GM21717 (cell line): ENCODE measurements at regions not wholly inside any gene's neighbourhood (a gene's known extent, or its start where the extent isn't known, plus 50 kb on each side); places are given as distances from the start of the nearest gene placed in this dataset.
"Not testable (repeated sequence)": the region's sequence is repeated elsewhere in the genome, so short reads cannot be mapped to it uniquely, and the experiment has no call there.

Experiments used
- ATAC-seq: cut with Tn5 transposase; IDR thresholded peaks from one replicate; pipeline ENCODE4 v1.9.1; 2021; ENCODE audit warnings: mild to moderate bottlenecking, moderate library complexity; ENCODE audit not compliant: unreplicated experiment

GRCh38 chr19:28609091-28609755, 603.7 kb downstream of the UQCRFS1 start:
- ATAC-seq, result no peak

DNA sequence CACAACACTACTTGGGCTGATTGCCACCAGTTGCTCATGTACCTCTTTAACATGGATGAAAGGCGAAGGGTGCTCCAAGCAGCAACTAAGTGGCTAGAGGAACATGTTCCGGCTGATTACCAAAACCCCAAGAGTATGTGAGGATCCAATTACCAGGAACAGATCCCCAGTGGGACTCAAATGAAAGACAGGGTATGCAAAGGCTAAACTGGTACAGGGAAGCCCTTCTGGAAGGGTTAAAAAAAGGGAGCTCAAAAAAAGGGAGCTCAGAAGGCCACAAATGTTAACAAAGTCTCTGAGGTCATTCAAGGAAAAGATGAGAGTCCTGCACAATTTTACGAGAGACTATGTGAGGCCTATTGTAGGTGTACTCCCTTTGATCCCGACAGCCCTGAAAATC, 604.7 kb downstream of the UQCRFS1 start:
- ATAC-seq, result no peak

GRCh38 chr19:28607066-28607583, 605.8 kb downstream of the UQCRFS1 start:
- no peak for ATAC-seq

- no peak for ATAC-seq
These were observed 606.5 kb downstream of the UQCRFS1 start for GRCh38 chr19:28606269-28607032.

- no peak for ATAC-seq
These were observed 607.3 kb downstream of the UQCRFS1 start for GRCh38 chr19:28605501-28606268.

DNA sequence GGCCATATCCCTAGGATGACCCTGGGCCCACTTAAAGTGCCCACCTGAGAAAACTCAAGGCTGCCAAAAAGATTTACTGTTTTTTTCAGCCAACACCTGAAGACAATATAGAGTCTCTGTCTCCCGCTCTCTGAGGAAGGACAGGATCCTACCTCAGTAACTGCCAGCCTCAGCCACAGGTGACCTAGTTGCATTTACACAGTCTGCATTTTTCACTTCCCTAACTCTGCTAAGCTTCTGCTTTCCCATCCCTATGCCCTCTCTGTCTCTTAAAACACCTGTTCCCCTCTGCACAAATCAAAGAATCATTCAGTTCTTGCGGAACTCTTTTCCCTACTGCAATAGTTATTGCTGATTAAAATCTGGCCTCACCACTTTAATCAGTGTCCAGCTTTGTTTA, 609.5 kb downstream of the UQCRFS1 start:
- ATAC-seq, result no peak

DNA sequence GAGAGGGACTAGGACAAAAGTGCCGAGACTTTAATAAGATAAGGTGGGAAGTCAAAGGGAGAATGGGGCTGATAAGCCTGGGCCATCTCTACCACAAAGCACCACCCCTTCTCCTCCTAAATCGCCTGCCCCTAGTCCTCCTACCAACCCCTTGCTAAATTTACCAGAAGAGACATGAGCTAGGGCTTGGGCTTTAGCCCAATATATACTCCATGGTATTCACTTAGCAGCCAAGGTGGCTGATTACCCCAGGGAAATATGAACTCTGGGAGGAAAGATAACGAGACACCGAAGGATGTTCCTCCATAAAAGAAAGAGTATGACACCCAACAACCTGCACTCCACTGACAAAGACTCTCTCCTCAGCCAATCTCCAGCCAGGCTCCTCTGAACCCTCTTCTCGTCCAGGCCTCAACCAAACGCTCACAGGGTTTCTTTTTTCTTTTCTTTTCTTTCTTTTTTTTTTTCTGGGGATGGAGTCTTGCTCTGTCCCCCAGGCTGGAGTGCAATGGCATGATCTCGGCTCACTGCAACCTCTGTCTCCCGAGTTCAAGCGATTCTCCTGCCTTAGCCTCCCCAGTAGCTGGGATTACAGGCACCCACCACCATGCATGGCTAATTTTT, 610.2 kb downstream of the UQCRFS1 start:
- ATAC-seq, result no peak

DNA sequence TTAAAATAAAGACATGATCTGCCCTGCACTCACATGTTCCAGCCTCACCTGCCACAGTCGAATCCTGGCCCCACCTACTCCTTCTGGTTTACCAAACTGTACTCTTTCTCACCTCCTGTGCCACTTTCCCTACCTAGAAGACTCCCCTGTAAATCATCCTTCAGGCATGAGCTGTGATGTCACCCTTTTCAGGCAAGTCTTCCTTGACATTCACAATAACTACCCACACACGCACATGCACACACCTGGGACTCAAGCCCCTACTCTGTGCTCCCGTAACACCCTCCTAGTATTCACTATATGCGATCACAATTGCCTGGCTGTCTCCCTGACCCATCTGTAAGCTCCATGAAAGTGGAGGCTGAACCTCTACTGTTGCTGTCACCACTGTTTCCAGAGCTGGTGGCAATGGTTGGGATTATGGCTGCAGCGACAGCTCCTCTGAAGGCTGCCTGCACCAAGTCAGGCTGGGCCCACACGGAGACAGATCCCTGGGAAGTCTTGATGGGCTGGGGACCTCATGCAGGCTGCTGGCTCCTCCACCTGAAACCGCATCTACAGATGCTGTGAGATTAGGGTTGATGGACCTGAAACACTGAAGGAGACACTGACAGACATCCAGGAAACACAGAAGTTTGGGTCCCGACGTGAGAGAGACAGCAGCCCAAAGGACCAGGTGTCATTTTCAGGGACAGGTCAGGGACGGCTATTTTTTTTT, 611.1 kb downstream of the UQCRFS1 start:
- ATAC-seq, result no peak

- ATAC-seq, result no peak
These were observed 614.1 kb downstream of the UQCRFS1 start for GRCh38 chr19:28598861-28599260.

DNA sequence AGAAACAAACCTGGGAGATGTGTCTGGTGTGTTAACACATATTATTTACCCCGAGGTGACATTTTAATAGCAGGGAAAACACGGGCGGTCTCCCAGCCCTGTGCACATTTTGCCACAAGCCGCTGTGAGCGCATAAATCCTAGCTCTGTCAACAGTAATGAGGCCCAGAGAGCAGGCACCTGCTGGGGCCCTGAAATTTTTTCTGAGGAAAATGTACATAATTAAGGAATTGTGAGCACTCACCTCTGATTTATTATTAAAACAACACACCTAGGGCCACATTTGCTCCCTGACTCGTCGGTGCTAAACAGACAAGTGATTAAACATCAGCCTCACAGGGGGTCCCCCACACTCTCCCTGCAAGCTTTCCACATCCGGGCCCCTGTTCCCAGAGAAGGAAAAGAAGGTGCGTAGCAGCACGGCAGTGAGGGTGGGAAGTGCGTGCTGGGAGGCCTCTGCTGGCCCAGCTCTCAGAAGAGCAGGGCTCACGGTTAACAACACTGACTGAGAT, 616.3 kb downstream of the UQCRFS1 start:
- no peak for ATAC-seq

DNA sequence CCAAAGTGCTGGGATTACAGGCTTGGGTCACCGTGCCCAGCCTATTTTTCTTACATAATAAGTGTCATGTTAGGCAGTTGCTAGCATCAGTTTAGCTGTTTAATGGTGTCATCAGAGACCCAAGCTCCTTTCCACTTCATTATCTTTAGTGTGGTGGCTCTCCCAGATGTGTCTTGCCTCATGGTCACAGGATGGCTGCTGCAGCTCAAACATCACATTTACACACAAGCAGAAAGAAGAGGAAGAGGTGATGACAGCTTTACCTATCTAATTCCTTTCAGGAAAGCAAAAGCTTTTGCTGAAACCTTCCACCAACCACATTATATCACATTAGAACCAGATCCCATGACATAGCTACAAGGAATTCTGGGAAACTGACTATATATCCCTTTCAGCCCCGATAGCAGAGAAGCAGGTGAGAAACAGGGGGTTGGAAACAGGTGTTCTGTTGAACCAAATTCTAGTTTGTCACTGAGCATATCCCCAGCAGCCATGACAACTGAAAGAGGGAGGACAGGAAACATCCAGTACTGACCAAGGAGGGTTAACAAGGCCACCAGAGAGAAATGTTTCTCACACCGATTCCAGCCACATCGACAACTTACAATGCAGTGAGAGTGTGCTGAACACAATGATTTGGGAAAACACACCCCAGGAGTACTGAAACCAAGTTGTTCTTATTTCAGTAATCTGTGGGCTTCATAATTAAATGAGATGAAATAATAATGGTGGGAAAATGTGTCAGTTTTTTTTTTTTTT, 617.0 kb downstream of the UQCRFS1 start:
- no peak for ATAC-seq

DNA sequence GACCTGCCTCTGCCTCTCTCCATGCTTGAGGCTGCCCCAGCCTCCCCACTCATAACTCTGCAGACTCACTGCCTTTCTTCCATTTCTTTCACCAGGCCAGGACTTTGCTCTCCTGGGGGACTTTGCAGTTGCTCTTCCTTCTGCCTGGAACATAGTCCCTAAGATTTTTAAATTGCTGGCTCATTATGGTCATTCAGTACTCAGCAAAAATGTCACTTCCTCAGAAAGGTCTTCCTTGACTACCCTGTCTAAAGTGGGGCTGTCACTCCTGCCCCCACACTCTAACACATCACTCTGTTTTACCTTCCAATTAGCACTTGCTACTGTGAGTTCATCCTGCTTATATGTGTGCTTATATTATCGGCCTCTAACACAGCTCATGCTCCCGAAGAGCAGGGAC, 618.2 kb downstream of the UQCRFS1 start:
- no peak for ATAC-seq

DNA sequence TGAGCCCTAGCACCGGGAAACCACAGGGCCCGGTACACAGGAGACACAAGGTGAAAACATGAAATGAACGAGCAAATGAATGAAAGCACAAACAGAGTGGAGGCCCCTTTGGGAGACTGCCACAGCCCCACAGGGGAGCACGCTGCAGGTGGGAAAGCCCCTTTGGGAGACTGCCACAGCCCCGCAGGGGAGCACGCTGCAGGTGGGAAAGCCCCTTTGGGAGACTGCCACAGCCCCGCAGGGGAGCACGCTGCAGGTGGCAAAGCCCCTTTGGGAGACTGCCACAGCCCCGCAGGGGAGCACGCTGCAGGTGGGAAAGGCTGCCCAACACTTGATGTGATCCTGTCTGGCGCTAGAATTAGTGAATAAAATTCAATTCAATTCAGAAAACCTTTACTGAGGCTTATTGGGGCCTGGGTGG, 623.0 kb downstream of the UQCRFS1 start:
- not testable (repeated sequence) for ATAC-seq

DNA sequence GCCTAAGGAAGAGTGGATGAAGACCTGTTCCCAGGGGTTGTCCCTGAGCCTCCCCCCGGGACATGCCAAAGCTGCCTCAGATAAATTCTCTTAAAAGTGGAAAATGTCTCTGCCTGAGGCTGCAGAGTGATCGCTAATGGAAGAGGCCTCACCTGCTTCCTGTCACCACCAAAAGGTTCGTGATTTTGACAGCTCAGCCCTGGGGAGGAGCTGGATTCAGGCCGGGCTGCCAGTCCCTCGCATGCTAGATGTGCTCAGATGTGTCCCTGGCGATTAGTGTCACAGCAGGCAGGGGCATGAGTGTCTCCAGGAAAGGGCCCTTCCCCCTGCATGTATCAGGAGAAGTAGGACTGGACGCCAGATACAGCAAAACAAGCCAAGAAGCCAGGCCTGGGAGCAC, 626.5 kb downstream of the UQCRFS1 start:
- no peak for ATAC-seq

DNA sequence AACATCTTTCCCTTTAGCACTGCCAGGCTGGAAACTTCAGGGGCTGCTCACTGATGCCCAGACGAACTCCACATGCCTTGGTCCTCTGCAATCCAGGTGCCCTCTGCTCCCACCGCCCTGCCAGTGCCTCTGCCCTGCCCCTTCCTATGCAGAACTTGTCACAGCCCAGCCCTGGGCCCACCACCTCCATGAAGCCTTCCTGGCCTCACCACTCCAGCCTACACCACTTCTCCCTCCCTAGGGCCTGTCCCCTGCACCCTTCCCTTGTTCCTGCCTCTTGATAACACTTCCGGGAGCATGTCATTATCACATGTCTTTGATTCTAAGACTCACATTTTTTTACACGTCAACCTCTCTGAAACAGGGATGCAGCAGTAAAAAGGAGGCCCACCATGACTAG, 627.2 kb downstream of the UQCRFS1 start:
- no peak for ATAC-seq

DNA sequence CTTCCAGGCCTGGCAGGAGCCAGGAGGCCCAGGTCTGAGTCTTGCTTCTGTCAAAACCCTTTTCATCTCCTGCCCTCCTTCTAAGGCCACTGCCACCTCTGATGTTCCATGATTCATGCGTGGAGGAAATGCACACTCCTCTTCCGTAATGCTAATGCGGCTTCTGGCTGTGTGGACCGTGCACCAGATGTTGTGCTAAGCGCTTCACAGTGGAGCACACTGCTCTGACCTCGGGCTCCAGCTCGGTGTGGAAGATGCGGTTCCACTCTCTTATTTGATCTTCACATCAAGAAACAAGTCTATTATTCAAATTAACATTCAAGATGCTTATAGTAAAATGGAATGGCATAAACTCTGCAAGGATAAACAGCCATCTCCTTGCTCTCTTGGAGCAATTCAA, 629.2 kb downstream of the UQCRFS1 start:
- no peak for ATAC-seq

GRCh38 chr19:28583242-28583641, 629.7 kb downstream of the UQCRFS1 start:
- no peak for ATAC-seq

DNA sequence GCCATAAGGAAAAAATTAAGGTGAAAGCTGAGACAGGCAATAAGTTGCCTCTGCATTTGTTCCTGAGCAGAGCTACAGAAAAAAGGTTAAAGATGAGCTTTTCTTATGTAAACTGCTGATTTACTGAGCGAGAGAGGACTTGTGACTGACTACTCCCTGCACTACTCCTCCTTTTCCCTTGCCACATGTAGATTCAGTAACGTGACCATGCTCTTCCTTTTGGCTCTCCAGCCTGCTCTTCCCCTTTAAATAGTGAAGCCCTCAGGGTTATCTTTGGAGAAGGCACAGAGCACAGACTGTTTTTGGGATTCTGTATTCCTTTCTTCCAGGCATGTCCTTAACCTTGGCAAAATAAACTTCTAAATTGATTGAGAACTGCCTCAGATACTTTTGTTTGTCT, 630.2 kb downstream of the UQCRFS1 start:
- ATAC-seq, result no peak

DNA sequence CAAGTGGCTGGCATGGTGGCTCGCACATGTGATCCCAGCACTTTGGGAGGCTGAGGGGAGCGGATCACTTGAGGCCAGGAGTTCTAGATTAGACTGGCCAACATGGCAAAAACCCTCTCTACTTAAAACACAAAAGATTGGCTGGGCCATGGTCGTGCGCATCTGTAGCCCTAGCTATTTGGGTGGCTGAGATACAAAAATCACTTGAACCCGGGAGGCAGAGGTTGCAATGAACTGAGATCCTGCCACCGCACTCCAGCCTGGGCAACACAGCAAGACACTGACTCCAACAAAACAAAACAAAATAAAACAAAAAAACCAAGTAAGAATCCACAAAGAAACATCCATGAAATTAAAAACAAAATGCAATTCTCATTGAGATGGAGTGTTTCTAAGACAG, 630.6 kb downstream of the UQCRFS1 start:
- ATAC-seq, result no peak

GRCh38 chr19:28581468-28581770, 631.5 kb downstream of the UQCRFS1 start:
- no peak for ATAC-seq
